Panc1 (cell line): ENCODE measurements at regions not wholly inside any gene's neighbourhood (a gene's known extent, or its start where the extent isn't known, plus 50 kb on each side); places are given as distances from the start of the nearest gene placed in this dataset.

Experiments used
- CTCF ChIP-seq: fragments of 450-650 bp; IDR thresholded peaks from 2 replicates; pipeline ENCODE4 v1.5.1; 2017; ENCODE audit warnings: mild to moderate bottlenecking
- POLR2AphosphoS5 ChIP-seq: IDR thresholded peaks from 2 replicates; pipeline ENCODE4 v1.6.1; 2012; ENCODE audit warnings: mild to moderate bottlenecking, low read depth, low read length, moderate library complexity
- SIN3A ChIP-seq: IDR thresholded peaks from 2 replicates; pipeline ENCODE4 v1.6.1; 2012; ENCODE audit warnings: low read depth, mild to moderate bottlenecking, low read length, moderate library complexity, borderline replicate concordance; ENCODE audit not compliant: insufficient read depth

GRCh38 chr16:65896448-65897153, 469.9 kb upstream of the CDH5 start:
- TF ChIP-seq CTCF (no peak), POLR2AphosphoS5 (no peak), SIN3A (no peak)
